ENCODE measurements at regions not wholly inside any gene's neighbourhood (a gene's known extent, or its start where the extent isn't known, plus 50 kb on each side); places are given as distances from the start of the nearest gene placed in this dataset.

DNA sequence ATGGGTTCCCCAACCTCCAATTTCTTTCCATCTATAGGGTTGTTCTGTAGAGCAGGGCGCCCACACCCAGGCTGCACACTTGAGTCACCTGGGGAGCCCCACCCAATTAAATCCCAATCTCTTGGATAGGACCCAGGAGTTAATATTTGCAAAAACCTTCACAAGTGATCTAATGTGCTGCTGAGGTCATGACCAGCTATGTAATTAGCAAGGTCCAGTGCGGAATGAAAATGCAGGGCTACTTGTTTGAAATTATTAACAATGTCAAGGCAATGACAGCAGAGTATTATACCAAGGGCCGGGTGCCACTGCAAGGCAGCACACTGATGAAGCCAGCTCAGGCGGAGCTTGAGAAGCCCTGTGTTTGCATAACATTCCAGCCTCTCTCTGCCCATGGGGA is 302.7 kb downstream of the MAF start:
- H2AK5ac ChIP-seq (ENCODE audit: low read length, severe bottlenecking): no peak overlapping the region
- no peaks in the 10 kb centered on the region for H3K36me3 ChIP-seq (ENCODE audit: control insufficient read depth in 1 of 2, insufficient read depth in 2 of 2, low read depth in 1 of 2, low read length in 2 of 2)
- H3K9ac ChIP-seq (ENCODE audit: low read length): no peak overlapping the region
- H3K14ac ChIP-seq (ENCODE audit: low read length in 2 of 2): no peak overlapping the region
- H4K8ac ChIP-seq (ENCODE audit: low read length): no peak overlapping the region
- no peaks in the 10 kb centered on the region for H3K79me1 ChIP-seq (replicated peaks; ENCODE audit: low read length, poor library complexity, severe bottlenecking)
- no peaks in the 10 kb centered on the region for H3K4me1 ChIP-seq (ENCODE audit: control insufficient read depth, insufficient read depth, low read depth, low read length)
- no peak overlapping the region for H3K18ac ChIP-seq (ENCODE audit: low read depth in 1 of 2, low read length in 2 of 2)
- H4K91ac ChIP-seq (ENCODE audit: low read length): no peak overlapping the region
- no peak overlapping the region for H2BK5ac ChIP-seq (ENCODE audit: low read depth, low read length, poor library complexity, severe bottlenecking)
- H3K27me3 ChIP-seq (ENCODE audit: control insufficient read depth in 1 of 2, insufficient read depth in 1 of 2, low read length in 2 of 2): no peaks in the 10 kb centered on the region
- H2BK120ac ChIP-seq (ENCODE audit: low read depth, low read length): no peak overlapping the region
- no peaks in the 10 kb centered on the region for H3K9me3 ChIP-seq (ENCODE audit: control insufficient read depth, low read length)
- no peak overlapping the region for H3K4me3 ChIP-seq (ENCODE audit: insufficient read depth in 1 of 2, low read depth in 1 of 2, low read length in 2 of 2)
- H2AFZ ChIP-seq (ENCODE audit: low read depth, low read length): no peak overlapping the region
- H2BK15ac ChIP-seq (ENCODE audit: low read depth, poor library complexity, severe bottlenecking): no peak overlapping the region
- no peak overlapping the region for H3K4ac ChIP-seq (ENCODE audit: low read depth in 1 of 2, low read length in 2 of 2)
- no peak overlapping the region for H3K4me2 ChIP-seq (ENCODE audit: low read length, poor library complexity, severe bottlenecking)
- DNase-seq: no peak
- H3K23ac ChIP-seq (ENCODE audit: low read length in 2 of 2): no peak overlapping the region
- H2BK12ac ChIP-seq (ENCODE audit: low read length in 2 of 2): no peak overlapping the region
- H3K27ac ChIP-seq (ENCODE audit: low read length, poor library complexity, severe bottlenecking): no peak overlapping the region
- 84% methylated on average over 4 of the region's 4 CpGs for WGBS

GRCh38 chr16:79297296-79297695 is 303.2 kb downstream of the MAF start:
- Histone ChIP-seq H4K8ac (ENCODE audit: low read length) (no peak overlapping the region), H3K18ac (ENCODE audit: low read depth in 1 of 2, low read length in 2 of 2) (no peak overlapping the region), H2BK15ac (ENCODE audit: low read depth, poor library complexity, severe bottlenecking) (no peak overlapping the region), H2BK12ac (ENCODE audit: low read length in 2 of 2) (no peak overlapping the region), H3K4ac (ENCODE audit: low read depth in 1 of 2, low read length in 2 of 2) (no peak overlapping the region), H3K9me3 (ENCODE audit: control insufficient read depth, low read length) (no peaks in the 10 kb centered on the region), H2BK120ac (ENCODE audit: low read depth, low read length) (no peak overlapping the region), H2AK5ac (ENCODE audit: low read length, severe bottlenecking) (no peak overlapping the region), H4K91ac (ENCODE audit: low read length) (no peak overlapping the region), H2BK5ac (ENCODE audit: low read depth, low read length, poor library complexity, severe bottlenecking) (no peak overlapping the region), H3K14ac (ENCODE audit: low read length in 2 of 2) (no peak overlapping the region), H3K27me3 (ENCODE audit: control insufficient read depth in 1 of 2, insufficient read depth in 1 of 2, low read length in 2 of 2) (no peaks in the 10 kb centered on the region), H3K23ac (ENCODE audit: low read length in 2 of 2) (no peak overlapping the region), H3K36me3 (ENCODE audit: control insufficient read depth in 1 of 2, insufficient read depth in 2 of 2, low read depth in 1 of 2, low read length in 2 of 2) (no peaks in the 10 kb centered on the region), H3K27ac (ENCODE audit: low read length, poor library complexity, severe bottlenecking) (no peak overlapping the region), H3K4me1 (ENCODE audit: control insufficient read depth, insufficient read depth, low read depth, low read length) (no peaks in the 10 kb centered on the region), H3K9ac (ENCODE audit: low read length) (no peak overlapping the region), H3K79me1 (replicated peaks; ENCODE audit: low read length, poor library complexity, severe bottlenecking) (no peaks in the 10 kb centered on the region), H3K4me2 (ENCODE audit: low read length, poor library complexity, severe bottlenecking) (no peak overlapping the region), H3K4me3 (ENCODE audit: insufficient read depth in 1 of 2, low read depth in 1 of 2, low read length in 2 of 2) (no peak overlapping the region), H2AFZ (ENCODE audit: low read depth, low read length) (no peak overlapping the region)
- 87% methylated on average over 7 of the region's 9 CpGs for WGBS
- no peak for DNase-seq

DNA sequence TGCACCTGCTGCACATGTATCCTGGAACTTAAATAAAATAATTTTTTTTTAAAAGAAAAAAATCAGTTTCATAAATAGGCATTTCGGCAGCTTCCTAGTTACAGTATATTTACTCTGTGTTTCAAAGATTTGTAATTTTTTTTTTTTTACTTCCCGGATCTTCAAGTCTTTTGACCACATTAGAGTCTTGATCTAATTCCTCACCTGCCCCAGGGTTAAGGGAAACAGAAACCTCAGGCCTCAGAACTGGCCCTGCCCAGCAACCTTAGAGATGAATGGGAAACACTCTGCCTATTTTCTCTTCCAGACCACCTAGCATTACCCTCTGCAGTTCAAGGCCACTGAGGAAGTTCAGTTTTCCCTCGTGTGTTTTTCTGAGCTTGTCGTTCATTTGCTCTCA is 304.0 kb downstream of the MAF start:
- Histone ChIP-seq H3K14ac (ENCODE audit: low read length in 2 of 2) (no peak overlapping the region), H2BK12ac (ENCODE audit: low read length in 2 of 2) (no peak overlapping the region), H3K9ac (ENCODE audit: low read length) (no peak overlapping the region), H3K4ac (ENCODE audit: low read depth in 1 of 2, low read length in 2 of 2) (no peak overlapping the region), H3K4me3 (ENCODE audit: insufficient read depth in 1 of 2, low read depth in 1 of 2, low read length in 2 of 2) (no peak overlapping the region), H3K4me1 (ENCODE audit: control insufficient read depth, insufficient read depth, low read depth, low read length) (no peaks in the 10 kb centered on the region), H3K23ac (ENCODE audit: low read length in 2 of 2) (no peak overlapping the region), H4K8ac (ENCODE audit: low read length) (no peak overlapping the region), H3K9me3 (ENCODE audit: control insufficient read depth, low read length) (no peaks in the 10 kb centered on the region), H2BK120ac (ENCODE audit: low read depth, low read length) (no peak overlapping the region), H3K4me2 (ENCODE audit: low read length, poor library complexity, severe bottlenecking) (no peak overlapping the region), H3K79me1 (replicated peaks; ENCODE audit: low read length, poor library complexity, severe bottlenecking) (no peaks in the 10 kb centered on the region), H2BK15ac (ENCODE audit: low read depth, poor library complexity, severe bottlenecking) (no peak overlapping the region), H3K27ac (ENCODE audit: low read length, poor library complexity, severe bottlenecking) (no peak overlapping the region), H2AK5ac (ENCODE audit: low read length, severe bottlenecking) (no peak overlapping the region), H3K36me3 (ENCODE audit: control insufficient read depth in 1 of 2, insufficient read depth in 2 of 2, low read depth in 1 of 2, low read length in 2 of 2) (no peaks in the 10 kb centered on the region), H3K18ac (ENCODE audit: low read depth in 1 of 2, low read length in 2 of 2) (no peak overlapping the region), H2BK5ac (ENCODE audit: low read depth, low read length, poor library complexity, severe bottlenecking) (no peak overlapping the region), H3K27me3 (ENCODE audit: control insufficient read depth in 1 of 2, insufficient read depth in 1 of 2, low read length in 2 of 2) (no peaks in the 10 kb centered on the region), H4K91ac (ENCODE audit: low read length) (no peak overlapping the region), H2AFZ (ENCODE audit: low read depth, low read length) (no peak overlapping the region)
- DNase-seq: no peak
- 82% methylated on average over 3 of the region's 4 CpGs for WGBS

- H2AK5ac ChIP-seq (ENCODE audit: low read length, severe bottlenecking): no peak overlapping the region
- H2BK5ac ChIP-seq (ENCODE audit: low read depth, low read length, poor library complexity, severe bottlenecking): no peak overlapping the region
- H3K9me3 ChIP-seq (ENCODE audit: control insufficient read depth, low read length): no peaks in the 10 kb centered on the region
- H3K27me3 ChIP-seq (ENCODE audit: control insufficient read depth in 1 of 2, insufficient read depth in 1 of 2, low read length in 2 of 2): no peaks in the 10 kb centered on the region
- H3K4ac ChIP-seq (ENCODE audit: low read depth in 1 of 2, low read length in 2 of 2): no peak overlapping the region
- no peak overlapping the region for H4K91ac ChIP-seq (ENCODE audit: low read length)
- 71% methylated on average over 3 of the region's 5 CpGs for WGBS
- H3K79me1 ChIP-seq (replicated peaks; ENCODE audit: low read length, poor library complexity, severe bottlenecking): no peaks in the 10 kb centered on the region
- H3K4me1 ChIP-seq (ENCODE audit: control insufficient read depth, insufficient read depth, low read depth, low read length): no peaks in the 10 kb centered on the region
- H4K8ac ChIP-seq (ENCODE audit: low read length): no peak overlapping the region
- no peak overlapping the region for H2BK120ac ChIP-seq (ENCODE audit: low read depth, low read length)
- no peak overlapping the region for H3K9ac ChIP-seq (ENCODE audit: low read length)
- H3K27ac ChIP-seq (ENCODE audit: low read length, poor library complexity, severe bottlenecking): no peak overlapping the region
- H3K14ac ChIP-seq (ENCODE audit: low read length in 2 of 2): no peak overlapping the region
- H3K4me3 ChIP-seq (ENCODE audit: insufficient read depth in 1 of 2, low read depth in 1 of 2, low read length in 2 of 2): no peak overlapping the region
- H3K23ac ChIP-seq (ENCODE audit: low read length in 2 of 2): no peak overlapping the region
- H3K18ac ChIP-seq (ENCODE audit: low read depth in 1 of 2, low read length in 2 of 2): no peak overlapping the region
- H2BK12ac ChIP-seq (ENCODE audit: low read length in 2 of 2): no peak overlapping the region
- no peak overlapping the region for H3K4me2 ChIP-seq (ENCODE audit: low read length, poor library complexity, severe bottlenecking)
- no peaks in the 10 kb centered on the region for H3K36me3 ChIP-seq (ENCODE audit: control insufficient read depth in 1 of 2, insufficient read depth in 2 of 2, low read depth in 1 of 2, low read length in 2 of 2)
- DNase-seq: no peak
- no peak overlapping the region for H2AFZ ChIP-seq (ENCODE audit: low read depth, low read length)
- no peak overlapping the region for H2BK15ac ChIP-seq (ENCODE audit: low read depth, poor library complexity, severe bottlenecking)
These were observed 304.8 kb downstream of the MAF start for GRCh38 chr16:79295746-79296145.
